ENCODE measurements at regions not wholly inside any gene's neighbourhood (a gene's known extent, or its start where the extent isn't known, plus 50 kb on each side); places are given as distances from the start of the nearest gene placed in this dataset.

- TF ChIP-seq CTCF (IDR thresholded peaks at IDR 0.05; ENCODE audit: low read depth, low read length) (no peak), POLR2A (IDR thresholded peaks at IDR 0.05; ENCODE audit: extremely low read depth, insufficient read length) (no peak), MYC (IDR thresholded peaks at IDR 0.05; ENCODE audit: low read depth, low read length) (no peak), MAX (IDR thresholded peaks at IDR 0.05; ENCODE audit: low read depth, low read length) (no peak)
Observed at GRCh38 chr15:45777781-45778180, 143.0 kb downstream of the SQOR start.
